ENCODE measurements at regions not wholly inside any gene's neighbourhood (a gene's known extent, or its start where the extent isn't known, plus 50 kb on each side); places are given as distances from the start of the nearest gene placed in this dataset.

- POLR2A ChIA-PET, result no interaction called here
- Mint-ChIP-seq H3K9me3 (no peaks in the 10 kb centered on the region), H3K27me3 (peaks cover 7% of the 10 kb centered on the region), H3K27ac (no peak overlapping the region), H3K36me3 (no peaks in the 10 kb centered on the region), H3K4me1 (no peaks in the 10 kb centered on the region), H3K4me3 (no peak overlapping the region)
- DNase-seq (no peak), ATAC-seq (ENCODE audit: low read depth) (no peak)
Observed at GRCh38 chr17:34874478-34874877, 86.8 kb downstream of the CCT6B start.

DNA sequence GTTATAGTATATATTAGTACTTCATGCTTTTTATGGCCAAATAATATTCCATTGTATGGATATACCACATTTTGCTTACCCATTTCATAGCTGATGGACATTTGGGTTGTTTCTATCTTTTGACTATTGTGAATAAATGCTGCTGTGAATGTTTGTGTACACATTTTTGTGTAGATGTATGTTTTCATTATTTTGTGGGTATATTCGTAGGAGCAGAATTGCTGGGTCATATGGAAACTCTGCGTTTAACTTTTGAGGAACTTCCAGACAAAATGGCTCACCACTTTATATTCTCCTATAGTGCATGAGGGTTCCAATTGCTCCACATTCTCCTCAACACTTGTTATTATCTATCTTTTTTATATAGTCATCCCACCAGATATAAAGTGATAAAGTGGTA lies 88.6 kb downstream of the CCT6B start:
- no peak overlapping the region for H3K27ac Mint-ChIP-seq
- H3K36me3 Mint-ChIP-seq, result no peaks in the 10 kb centered on the region
- H3K4me3 Mint-ChIP-seq, result no peak overlapping the region
- DNase-seq, result no peak
- POLR2A ChIA-PET, result no interaction called here
- no peaks in the 10 kb centered on the region for H3K4me1 Mint-ChIP-seq
- ATAC-seq (ENCODE audit: low read depth), result no peak
- no peaks in the 10 kb centered on the region for H3K9me3 Mint-ChIP-seq
- H3K27me3 Mint-ChIP-seq, result peaks cover 8% of the 10 kb centered on the region

GRCh38 chr17:34869641-34870040 lies 91.6 kb downstream of the CCT6B start:
- H3K36me3 Mint-ChIP-seq, result no peaks in the 10 kb centered on the region
- no peak overlapping the region for H3K27ac Mint-ChIP-seq
- no peak for ATAC-seq (ENCODE audit: low read depth)
- no peak for DNase-seq
- H3K4me1 Mint-ChIP-seq, result no peaks in the 10 kb centered on the region
- POLR2A ChIA-PET, result interaction anchor here (0.5 kb wide), 1 partner anchor 732 kb away, joined by 4 read pairs; no protein-coding TSS in a partner anchor
- H3K4me3 Mint-ChIP-seq, result no peak overlapping the region
- no peaks in the 10 kb centered on the region for H3K9me3 Mint-ChIP-seq
- H3K27me3 Mint-ChIP-seq, result peaks cover 9% of the 10 kb centered on the region

- DNase-seq, result no peak
- POLR2A ChIA-PET, result interaction anchor here (0.6 kb wide), 1 partner anchor 967 kb away, joined by 7 read pairs; no protein-coding TSS in a partner anchor
- H3K9me3 Mint-ChIP-seq, result no peaks in the 10 kb centered on the region
- no peaks in the 10 kb centered on the region for H3K4me1 Mint-ChIP-seq
- H3K36me3 Mint-ChIP-seq, result no peaks in the 10 kb centered on the region
- ATAC-seq (ENCODE audit: low read depth), result no peak
- no peak overlapping the region for H3K27ac Mint-ChIP-seq
- H3K27me3 Mint-ChIP-seq, result peaks cover 16% of the 10 kb centered on the region
- no peak overlapping the region for H3K4me3 Mint-ChIP-seq
Observed at GRCh38 chr17:34865716-34866115, 95.5 kb downstream of the CCT6B start.

DNA sequence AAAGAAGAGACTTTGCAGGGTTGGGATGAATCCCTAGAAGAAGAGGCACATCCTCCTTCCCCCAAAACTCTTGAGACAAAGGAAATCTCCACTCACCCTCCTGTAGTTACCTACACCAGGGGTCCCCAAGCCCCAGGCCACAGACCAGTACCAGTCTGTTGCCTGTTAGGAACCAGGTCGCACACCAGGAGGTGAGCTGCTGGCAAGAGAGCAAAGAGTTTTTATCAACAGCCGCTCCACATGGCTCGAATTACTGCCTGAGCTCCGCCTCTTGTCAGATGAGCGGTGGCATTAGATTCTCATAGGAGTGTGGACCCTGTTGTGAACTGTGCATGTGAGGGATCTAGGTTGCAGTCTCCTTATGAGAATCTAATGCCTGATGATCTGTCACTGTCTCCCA lies 98.9 kb downstream of the CCT6B start:
- POLR2A ChIA-PET, result no interaction called here
- Mint-ChIP-seq H3K4me3 (no peak overlapping the region), H3K36me3 (no peaks in the 10 kb centered on the region), H3K27me3 (peaks cover 13% of the 10 kb centered on the region), H3K9me3 (no peaks in the 10 kb centered on the region), H3K27ac (no peak overlapping the region), H3K4me1 (peaks cover 7% of the 10 kb centered on the region)
- ATAC-seq (ENCODE audit: low read depth) (no peak), DNase-seq (no peak)

GRCh38 chr17:34861864-34862263 lies 99.4 kb downstream of the CCT6B start:
- H3K36me3 Mint-ChIP-seq, result no peaks in the 10 kb centered on the region

GRCh38 chr17:34859652-34860051 lies 101.6 kb downstream of the CCT6B start:
- H3K36me3 Mint-ChIP-seq, result no peaks in the 10 kb centered on the region
- H3K4me3 Mint-ChIP-seq, result no peak overlapping the region
- ATAC-seq (ENCODE audit: low read depth) (no peak), DNase-seq (no peak)
- H3K27me3 Mint-ChIP-seq, result peaks cover 9% of the 10 kb centered on the region
- POLR2A ChIA-PET, result no interaction called here
- no peak overlapping the region for H3K27ac Mint-ChIP-seq
- no peaks in the 10 kb centered on the region for H3K9me3 Mint-ChIP-seq
- peaks cover 7% of the 10 kb centered on the region for H3K4me1 Mint-ChIP-seq

More at GRCh38 chr17:34861864-34862263, 99.4 kb downstream of the CCT6B start:
- Mint-ChIP-seq H3K27ac (no peak overlapping the region), H3K4me1 (peaks cover 7% of the 10 kb centered on the region), H3K9me3 (no peaks in the 10 kb centered on the region), H3K4me3 (no peak overlapping the region), H3K27me3 (peaks cover 13% of the 10 kb centered on the region)
- POLR2A ChIA-PET, result no interaction called here
- ATAC-seq (ENCODE audit: low read depth) (no peak), DNase-seq (no peak)

DNA sequence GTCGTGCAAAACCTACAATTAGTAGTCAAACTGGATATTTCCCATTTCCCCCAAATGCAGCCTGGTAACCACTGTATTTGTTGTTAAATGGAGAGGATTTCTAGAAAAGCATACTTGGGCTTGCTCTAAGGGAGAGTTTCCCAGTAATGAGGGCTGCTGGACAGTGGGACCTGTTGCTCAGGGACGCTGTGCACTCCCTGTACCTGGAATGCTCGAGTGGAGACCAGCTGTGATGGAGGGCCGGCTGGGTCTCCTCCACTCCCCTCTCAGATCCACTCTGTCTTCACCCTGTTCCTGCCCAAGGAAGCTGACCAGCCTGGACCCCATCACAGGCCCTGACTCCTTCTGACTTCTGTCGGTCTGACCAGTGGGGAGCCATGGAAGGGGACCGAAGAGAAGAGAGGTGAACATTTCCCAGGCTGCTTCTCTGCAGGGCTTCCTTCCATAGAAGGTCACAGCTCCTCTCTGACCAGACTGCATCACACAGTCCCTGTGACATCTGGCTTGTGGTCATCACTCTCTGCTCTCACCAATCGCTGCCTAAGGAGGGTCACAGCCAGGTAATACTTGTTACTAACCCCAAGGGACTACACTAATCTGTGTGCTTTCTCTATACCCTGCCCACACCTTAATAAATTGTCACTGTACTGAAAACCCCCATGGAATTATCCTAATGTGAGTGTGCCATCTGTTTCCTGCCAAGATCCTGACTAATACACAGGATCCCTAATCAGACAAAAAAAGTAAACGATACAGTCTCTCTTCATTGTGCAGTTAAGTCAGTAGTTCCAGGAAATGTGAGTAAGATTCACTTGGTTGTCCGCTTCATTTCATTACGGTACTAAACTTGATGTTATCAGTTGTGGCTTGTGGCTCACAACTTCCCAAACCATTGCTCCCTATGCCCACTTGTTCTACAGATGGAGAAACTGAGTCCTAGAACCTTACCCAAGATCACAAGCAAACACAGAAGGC lies 102.4 kb downstream of the CCT6B start:
- H3K27me3 Mint-ChIP-seq, result peaks cover 4% of the 10 kb centered on the region
- H3K27ac Mint-ChIP-seq, result no peak overlapping the region
- H3K4me1 Mint-ChIP-seq, result peaks cover 7% of the 10 kb centered on the region
- ATAC-seq (ENCODE audit: low read depth) (no peak), DNase-seq (no peak)
- no peaks in the 10 kb centered on the region for H3K9me3 Mint-ChIP-seq
- H3K36me3 Mint-ChIP-seq, result no peaks in the 10 kb centered on the region
- POLR2A ChIA-PET, result no interaction called here
- H3K4me3 Mint-ChIP-seq, result no peak overlapping the region

DNA sequence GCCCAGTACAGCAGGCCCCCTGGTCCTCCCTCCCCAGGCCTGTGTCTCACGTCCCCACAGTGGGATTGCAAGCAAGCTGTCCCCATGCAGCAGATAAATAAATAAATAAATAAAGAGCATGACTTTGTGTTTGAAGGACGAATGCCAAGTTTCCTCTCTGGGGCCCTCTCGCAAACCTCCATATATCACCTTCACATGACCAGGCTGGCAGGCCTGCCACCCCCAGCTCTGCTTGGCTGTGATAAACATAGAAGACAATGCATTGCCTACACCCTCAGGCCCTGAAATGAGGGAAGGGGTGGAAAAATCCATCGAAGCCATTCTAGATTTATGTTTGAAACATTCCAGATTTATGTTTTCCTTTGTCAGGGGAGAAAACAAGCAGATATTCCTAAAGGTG lies 107.3 kb downstream of the CCT6B start:
- ATAC-seq (ENCODE audit: low read depth) (no peak), DNase-seq (no peak)
- no peak overlapping the region for H3K27ac Mint-ChIP-seq
- H3K4me3 Mint-ChIP-seq, result no peak overlapping the region
- H3K36me3 Mint-ChIP-seq, result no peaks in the 10 kb centered on the region
- no peaks in the 10 kb centered on the region for H3K27me3 Mint-ChIP-seq
- no peaks in the 10 kb centered on the region for H3K9me3 Mint-ChIP-seq
- POLR2A ChIA-PET, result no interaction called here
- H3K4me1 Mint-ChIP-seq, result peaks cover 1% of the 10 kb centered on the region

DNA sequence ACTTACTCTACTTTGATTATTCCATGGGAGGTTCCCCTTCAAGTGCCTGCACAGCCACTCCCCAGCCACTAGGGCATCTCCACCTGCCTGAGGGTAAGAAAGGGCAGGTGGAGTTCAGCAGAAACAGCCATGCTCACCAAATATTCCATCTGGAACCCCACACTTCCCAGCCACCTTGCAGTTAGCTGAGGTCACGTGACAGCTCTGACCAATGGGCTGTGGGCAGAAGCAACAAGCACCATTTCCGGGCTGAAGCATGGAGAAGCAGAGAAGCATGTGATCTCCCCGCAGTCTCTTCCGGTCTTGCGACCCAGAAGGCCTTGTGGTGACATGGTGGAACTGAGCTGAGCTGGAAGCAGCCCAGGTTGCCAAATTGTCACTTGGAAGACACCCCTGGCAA lies 108.6 kb downstream of the CCT6B start:
- POLR2A ChIA-PET, result no interaction called here
- Mint-ChIP-seq H3K27ac (no peak overlapping the region), H3K36me3 (no peaks in the 10 kb centered on the region), H3K4me1 (no peaks in the 10 kb centered on the region), H3K27me3 (no peaks in the 10 kb centered on the region), H3K4me3 (no peak overlapping the region), H3K9me3 (no peaks in the 10 kb centered on the region)
- DNase-seq (no peak), ATAC-seq (ENCODE audit: low read depth) (no peak)

- DNase-seq (no peak), ATAC-seq (ENCODE audit: low read depth) (no peak)
- H3K27me3 Mint-ChIP-seq, result no peaks in the 10 kb centered on the region
- H3K4me1 Mint-ChIP-seq, result no peaks in the 10 kb centered on the region
- no peaks in the 10 kb centered on the region for H3K36me3 Mint-ChIP-seq
- H3K9me3 Mint-ChIP-seq, result no peaks in the 10 kb centered on the region
- POLR2A ChIA-PET, result no interaction called here
- no peak overlapping the region for H3K4me3 Mint-ChIP-seq
- no peak overlapping the region for H3K27ac Mint-ChIP-seq
Observed at GRCh38 chr17:34851961-34852540, 109.2 kb downstream of the CCT6B start.

DNA sequence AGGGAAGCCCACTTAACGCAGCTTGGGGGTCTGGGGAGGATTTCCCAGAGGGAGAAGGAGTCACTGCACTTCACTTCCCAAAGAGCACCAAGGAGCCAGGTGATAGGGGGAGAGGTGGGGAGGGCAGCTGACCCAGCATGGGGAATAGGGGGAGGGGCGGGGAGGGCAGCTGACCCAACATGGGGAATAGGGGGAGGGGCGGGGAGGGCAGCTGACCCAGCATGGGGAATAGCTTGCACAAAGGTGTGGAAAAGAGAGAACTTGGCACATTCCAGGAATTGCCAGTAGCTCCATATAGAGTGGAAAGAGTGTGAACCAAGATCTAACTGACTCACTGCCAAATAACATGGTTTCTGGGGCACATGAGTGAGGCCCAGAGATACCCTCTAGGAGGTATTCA lies 110.3 kb downstream of the CCT6B start:
- Mint-ChIP-seq H3K27me3 (no peaks in the 10 kb centered on the region), H3K4me3 (no peak overlapping the region), H3K4me1 (no peaks in the 10 kb centered on the region), H3K9me3 (no peaks in the 10 kb centered on the region), H3K36me3 (no peaks in the 10 kb centered on the region), H3K27ac (no peak overlapping the region)
- POLR2A ChIA-PET, result no interaction called here
- ATAC-seq (ENCODE audit: low read depth) (no peak), DNase-seq (no peak)

DNA sequence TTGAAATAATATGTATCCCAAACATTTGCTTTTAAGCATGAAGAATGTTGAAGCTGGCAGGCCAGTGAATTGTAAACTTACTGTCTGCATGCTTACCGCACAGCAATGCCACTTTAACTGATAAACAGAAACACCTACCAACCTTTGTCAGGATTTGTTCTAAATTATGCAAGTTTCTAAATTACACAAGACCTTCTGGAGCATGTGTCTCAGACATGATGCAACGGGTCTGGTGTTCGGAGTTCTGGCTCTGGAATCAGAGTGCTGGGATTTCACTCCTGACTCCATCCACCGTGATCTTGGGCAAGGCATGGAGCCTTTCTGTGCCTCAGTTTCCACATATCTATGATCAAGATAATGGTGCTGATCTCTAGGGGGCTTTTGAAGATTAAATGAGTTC lies 111.2 kb downstream of the CCT6B start:
- Mint-ChIP-seq H3K4me3 (no peak overlapping the region), H3K27me3 (peaks cover 2% of the 10 kb centered on the region), H3K9me3 (no peaks in the 10 kb centered on the region), H3K4me1 (no peaks in the 10 kb centered on the region), H3K27ac (no peak overlapping the region), H3K36me3 (no peaks in the 10 kb centered on the region)
- DNase-seq (no peak), ATAC-seq (ENCODE audit: low read depth) (no peak)
- POLR2A ChIA-PET, result no interaction called here

DNA sequence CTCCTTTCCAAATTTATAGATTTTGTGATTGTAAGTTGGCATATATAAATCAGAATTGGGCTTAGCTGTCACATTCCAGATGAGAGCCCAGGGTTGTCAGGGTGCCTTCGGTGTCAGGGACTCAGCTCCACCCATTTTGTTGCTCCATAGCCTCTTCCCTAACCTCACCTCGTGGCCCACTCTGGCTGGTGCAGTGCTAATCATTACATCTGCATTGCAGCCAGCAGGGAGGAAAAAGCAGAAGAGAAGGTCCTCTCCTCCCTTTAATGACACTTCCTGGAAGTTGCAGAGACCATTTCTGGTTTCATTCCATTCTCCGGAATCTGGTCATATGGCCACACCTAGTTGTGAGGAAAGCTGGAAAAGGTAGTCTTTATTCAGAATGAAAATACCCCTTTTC lies 113.3 kb downstream of the CCT6B start:
- H3K27ac Mint-ChIP-seq, result no peak overlapping the region
- ATAC-seq (ENCODE audit: low read depth) (no peak), DNase-seq (no peak)
- no peak overlapping the region for H3K4me3 Mint-ChIP-seq
- H3K4me1 Mint-ChIP-seq, result no peaks in the 10 kb centered on the region
- POLR2A ChIA-PET, result no interaction called here
- no peaks in the 10 kb centered on the region for H3K36me3 Mint-ChIP-seq
- H3K9me3 Mint-ChIP-seq, result no peaks in the 10 kb centered on the region
- H3K27me3 Mint-ChIP-seq, result peaks cover 2% of the 10 kb centered on the region

All from activated naive CD8-positive, alpha-beta T cell treated with anti-CD3 and anti-CD28 coated beads, Interleukin-2, amount 10 ng/mL, durations not matched to agents 7 days and 5 days (primary cell).